Esophagus squamous epithelium (tissue), 4 donors: ENCODE measurements at regions not wholly inside any gene's neighbourhood (a gene's known extent, or its start where the extent isn't known, plus 50 kb on each side); places are given as distances from the start of the nearest gene placed in this dataset.

Experiments used
- CTCF ChIP-seq, 6 experiments: fragments of 450-650 bp in 4 of 6; fragments of 200-600 bp in 2 of 6; sonication (generic) in 2 of 6; IDR thresholded peaks; one replicate each; pipeline ENCODE4 v1.5.1; 2016 to 2019; ENCODE audit warnings: antibody characterized with exemption in 6 of 6, mild to moderate bottlenecking in 4 of 6, moderate library complexity in 4 of 6
- POLR2A ChIP-seq, 4 donors: fragments of 450-650 bp; IDR thresholded peaks; one replicate each; pipeline ENCODE4 v1.6.1; 2017; ENCODE audit warnings: antibody characterized with exemption in 4 of 4, mild to moderate bottlenecking in 4 of 4, moderate library complexity in 3 of 4

- TF ChIP-seq CTCF (IDR thresholded peaks at IDR 0.05) (no peak), POLR2A (IDR thresholded peaks at IDR 0.05) (no peak)
These were observed 190.1 kb upstream of the ARID1B start for GRCh38 chr6:156587071-156587470.
